ENCODE measurements at regions not wholly inside any gene's neighbourhood (a gene's known extent, or its start where the extent isn't known, plus 50 kb on each side); places are given as distances from the start of the nearest gene placed in this dataset.

DNA sequence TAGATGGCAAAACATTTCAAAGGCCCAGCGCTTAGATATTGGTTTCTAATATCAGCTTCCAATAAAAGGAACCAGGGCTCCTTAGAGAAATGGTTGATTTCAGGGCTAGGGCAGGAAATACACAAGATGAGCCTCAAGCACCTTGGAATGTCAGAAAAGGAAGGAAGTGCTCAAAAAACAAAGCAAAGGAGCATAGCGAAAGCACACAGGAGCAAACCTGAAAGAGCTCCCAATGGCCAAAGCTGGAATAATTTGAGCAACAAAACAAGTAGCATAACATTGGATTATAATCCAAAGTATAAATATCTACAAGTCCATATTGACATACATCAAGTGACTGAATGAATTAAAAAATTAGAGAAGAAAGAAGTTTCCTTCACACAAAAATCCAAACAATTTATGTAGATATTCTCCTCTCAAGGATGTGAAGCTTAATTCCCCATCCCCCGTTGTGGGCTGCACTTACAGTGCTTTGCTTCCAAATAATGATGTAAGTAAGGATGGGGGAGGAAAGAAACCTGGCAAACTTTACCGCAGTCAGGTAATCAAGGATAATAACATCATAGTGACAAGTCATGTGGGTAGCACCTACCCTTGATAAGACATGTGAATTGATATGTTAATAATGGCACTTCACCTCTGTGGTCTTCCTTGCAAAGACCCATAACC, 132.9 kb upstream of the DST start:
- Histone ChIP-seq H3K4me3 (peak overlapping the region; percentile 30), H3K79me2 (replicated peaks; ENCODE audit: insufficient read depth) (peaks cover 58% of the 10 kb centered on the region), H4K20me1 (replicated peaks; ENCODE audit: insufficient read depth) (no peaks in the 10 kb centered on the region), H2AFZ (no peak overlapping the region), H3K9me2 (ENCODE audit: insufficient read depth) (peaks cover 6% of the 10 kb centered on the region), H3K27me3 (ENCODE audit: insufficient read depth) (no peaks in the 10 kb centered on the region), H3K27ac (ENCODE audit: low read depth) (peak overlapping the region; percentile 91), H3F3A (replicated peaks; ENCODE audit: low read depth) (0 out of 2 replicates have a peak, but pooled peaks cover 3% of the 10 kb centered on the region), H3K36me3 (ENCODE audit: insufficient read depth) (no peaks in the 10 kb centered on the region), H3K4me1 (ENCODE audit: insufficient read depth) (peaks cover 53% of the 10 kb centered on the region), H3K4me2 (peak overlapping the region; percentile 44)
- ATAC-seq = peak; percentile 78
- DNase-seq (ENCODE audit: low spot score) = peak; percentile 95
- H3K27ac Mint-ChIP-seq = peak overlapping the region; percentile 93
- peaks cover 52% of the 10 kb centered on the region for H3K4me1 Mint-ChIP-seq
- H3K27me3 Mint-ChIP-seq (ENCODE audit: insufficient read depth, low read depth, poor library complexity) = peaks cover 3% of the 10 kb centered on the region
- H3K4me3 Mint-ChIP-seq = peak overlapping the region; percentile 47
- peaks cover 6% of the 10 kb centered on the region; the same call in 2 of the 3 replicates for H3K9me3 Mint-ChIP-seq
- TF ChIP-seq NANOG (IDR thresholded peaks at IDR 0.05; ENCODE audit: borderline replicate concordance) (peak; percentile 87), CREB1 (CRISPR knock-in tag; IDR thresholded peaks at IDR 0.05; ENCODE audit: low read depth) (peak; percentile 10; the same call in 1 of the 2 replicates), EZH2 (IDR thresholded peaks at IDR 0.05; ENCODE audit: low read depth, unreplicated experiment) (no peak), ETS1 (IDR thresholded peaks at IDR 0.05) (peak; percentile 75)
- peaks cover 11% of the 10 kb centered on the region; the same call in 2 of the 3 replicates for H3K36me3 Mint-ChIP-seq (ENCODE audit: low read depth)

- Histone ChIP-seq H3F3A (replicated peaks; ENCODE audit: low read depth) (0 out of 2 replicates have a peak, but pooled peaks cover 3% of the 10 kb centered on the region), H3K27me3 (ENCODE audit: insufficient read depth) (no peaks in the 10 kb centered on the region), H3K27ac (ENCODE audit: low read depth) (peak overlapping the region; percentile 7), H2AFZ (no peak overlapping the region), H3K36me3 (ENCODE audit: insufficient read depth) (no peaks in the 10 kb centered on the region), H3K4me3 (no peak overlapping the region), H3K4me2 (no peak overlapping the region), H3K9me2 (ENCODE audit: insufficient read depth) (peaks cover 6% of the 10 kb centered on the region), H4K20me1 (replicated peaks; ENCODE audit: insufficient read depth) (no peaks in the 10 kb centered on the region), H3K4me1 (ENCODE audit: insufficient read depth) (peaks cover 70% of the 10 kb centered on the region), H3K79me2 (replicated peaks; ENCODE audit: insufficient read depth) (peaks cover 81% of the 10 kb centered on the region)
- TF ChIP-seq JUNB (IDR thresholded peaks at IDR 0.05; ENCODE audit: unreplicated experiment) (no peak), NANOG (IDR thresholded peaks at IDR 0.05; ENCODE audit: borderline replicate concordance) (no peak), CTCF (conservative IDR thresholded peaks at IDR 0.05; ENCODE audit: low read depth in 2 of 2) (peak in 1 of 2 experiments; percentile 37; a peak in 2 of 4 replicates), REST (IDR thresholded peaks at IDR 0.05; ENCODE audit: unreplicated experiment) (no peak), STAT1 (IDR thresholded peaks at IDR 0.05; ENCODE audit: unreplicated experiment) (no peak), ZNF331 (CRISPR knock-in tag; IDR thresholded peaks at IDR 0.05; ENCODE audit: low read depth) (no peak)
- peaks cover 75% of the 10 kb centered on the region for H3K4me1 Mint-ChIP-seq
- peak overlapping the region; percentile 92 for H3K27ac Mint-ChIP-seq
- no peak overlapping the region for H3K4me3 Mint-ChIP-seq
- DNase-seq (ENCODE audit: low spot score) (peak; percentile 65), ATAC-seq (peak; percentile 60)
- H3K27me3 Mint-ChIP-seq (ENCODE audit: insufficient read depth, low read depth, poor library complexity) = peaks cover 5% of the 10 kb centered on the region
- H3K36me3 Mint-ChIP-seq (ENCODE audit: low read depth) = peaks cover 5% of the 10 kb centered on the region; the same call in 2 of the 3 replicates
- no peaks in the 10 kb centered on the region for H3K9me3 Mint-ChIP-seq
Observed at GRCh38 chr6:56772737-56773184, 130.1 kb upstream of the DST start.

Measured in GM23338 (cell line).